Heart left ventricle (tissue), 16 donors: ENCODE measurements at regions not wholly inside any gene's neighbourhood (a gene's known extent, or its start where the extent isn't known, plus 50 kb on each side); places are given as distances from the start of the nearest gene placed in this dataset.

Source experiments
- ATAC-seq, 4 donors: fragments of 200-7000 bp; cut with Tn5 transposase; one replicate each; pipeline ENCODE4 v1.9.1; 2020 to 2022; ENCODE audit warnings: moderate library complexity in 4 of 4, mild to moderate bottlenecking in 3 of 4, moderate number of reproducible peaks in 1 of 4
- DNase-seq, 5 donors: peaks; one replicate each; pipeline ENCODE4 v3.0.0-alpha.2; 2020
- H3K27ac ChIP-seq, 12 donors: fragments of 200-600 bp; sonication (generic) in 4 of 12; one replicate each; pipeline versions ENCODE4 v1.5.0 to v1.8.0; 2016 to 2022; ENCODE audit warnings: mild to moderate bottlenecking in 2 of 12
- H3K27me3 ChIP-seq, 9 donors: fragments of 200-600 bp; sonication (generic) in 2 of 9; one replicate each; pipeline versions ENCODE4 v1.5.1 to v1.8.0; 2016 to 2022; ENCODE audit warnings: mild to moderate bottlenecking in 3 of 9
- H3K36me3 ChIP-seq, 9 donors: fragments of 200-600 bp; sonication (generic) in 2 of 9; one replicate each; pipeline versions ENCODE4 v1.5.0 to v1.8.0; 2018 to 2022; ENCODE audit warnings: mild to moderate bottlenecking in 2 of 9
- H3K4me1 ChIP-seq, 12 donors: fragments of 200-600 bp; sonication (generic) in 4 of 12; one replicate each; pipeline versions ENCODE4 v1.5.0 to v1.8.0; 2016 to 2022; ENCODE audit warnings: mild to moderate bottlenecking in 3 of 12
- H3K4me3 ChIP-seq, 12 donors: fragments of 200-600 bp; sonication (generic) in 4 of 12; one replicate each; pipeline versions ENCODE4 v1.5.0 to v1.8.0; 2017 to 2022; ENCODE audit warnings: mild to moderate bottlenecking in 9 of 12, moderate library complexity in 4 of 12
- H3K9me3 ChIP-seq, 12 donors: fragments of 200-600 bp; sonication (generic) in 4 of 12; one replicate each; pipeline versions ENCODE4 v1.5.0 to v1.8.0; 2016 to 2022; ENCODE audit warnings: mild to moderate bottlenecking in 1 of 12
- POLR2A ChIP-seq, 2 donors: fragments of 450-650 bp; IDR thresholded peaks; one replicate each; pipeline ENCODE4 v1.6.1; 2017; ENCODE audit warnings: antibody characterized with exemption in 2 of 2, mild to moderate bottlenecking in 2 of 2, moderate library complexity in 2 of 2
- WGBS, 4 donors: extraction: QIAGEN DNeasy Blood & Tissue Kit in 2 of 4; methylation state at CpG; one replicate each; pipeline versions ENCODE4 v1.1.5 to v1.1.7; 2013 to 2018; 5-methylcytosine and 5-hydroxymethylcytosine counted together
- intact Hi-C, 10 donors: fragments of 100-400 bp; cut with DNase I; formaldehyde crosslinking; loops; one replicate each; pipeline versions ENCODE4 v1.11.1 to v1.14.2; 2022
- TF ChIP-seq, protein P1 (sequence below), 12 donors: fragments of 200-600 bp; sonication (generic) in 4 of 12; IDR thresholded peaks; one replicate each; pipeline versions ENCODE4 v1.5.0 to v1.8.0; 2018 to 2022; ENCODE audit warnings: antibody characterized with exemption in 12 of 12, mild to moderate bottlenecking in 5 of 12
- donor health status: ischemic (EF 13 %, LVEDD 7.1; RV severe dilation, severe dysfunction).
- donor health status: healthy with polysubstance abuse.
- donor health status: DM: no; HTN: yes; CAD: no.
- donor health status: DM: no; HTN: no; CAD: no.
- donor health status: ischemic (EF 25% LVEDD 6.9; RV normal size, moderate dysfunction).
- donor health status: ischemic (EF 25% LVEDD 5.7; RV mildly dilated, moderate dysfunction).
- donor health status: healthy.
- donor health status: DM: yes; HTN: yes; CAD: no.
- donor health status: ischemic (EF 35%, LVEDD 5.7; RV mildly dilated, moderate dysfunction).
- donor health status: nonischemic (EF 11% LVEDD 7.7; RV severe dilation, severe dysfunction).
- donor health status: DM: yes; HTN: yes; CAD: no.
- donor health status: PGD.
- donor health status: ischemic (EF 29% LVEDD 5.4; RV normal size, mild dysfunction).
- donor health status: nonischemic (EF 23%, LVEDD 6.1; RV moderate dilation, normal function).

DNA sequence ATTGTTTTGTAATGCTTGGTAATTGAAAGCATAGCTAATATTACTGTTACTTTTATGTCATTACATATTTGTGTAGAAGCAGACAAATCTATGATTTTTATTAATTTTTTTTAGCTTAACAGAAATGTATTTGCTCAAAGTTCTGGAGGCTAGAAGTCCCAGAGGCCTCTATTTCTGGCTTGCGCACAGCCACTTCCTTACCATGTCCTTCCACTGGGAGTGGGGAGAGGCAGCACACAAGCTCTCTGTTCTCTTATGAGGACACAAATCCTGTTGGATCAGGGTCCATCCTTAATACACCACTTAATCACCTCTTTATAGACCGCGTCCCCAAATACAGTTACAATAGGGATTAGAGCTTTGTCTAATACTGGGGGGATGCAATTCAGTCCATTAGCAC is 1061.4 kb downstream of the OTOL1 start:
- Histone ChIP-seq H3K9me3 (no peaks in the 10 kb centered on the region), H3K4me3 (no peak overlapping the region), H3K27ac (no peak overlapping the region), H3K36me3 (no peaks in the 10 kb centered on the region), H3K27me3 (no peaks in the 10 kb centered on the region), H3K4me1 (no peaks in the 10 kb centered on the region)
- TF ChIP-seq POLR2A (IDR thresholded peaks at IDR 0.05), result no peak
- ATAC-seq (no peak), DNase-seq (no peak)
- WGBS, 4 donors, result 51 to 83% (median 75%) methylated on average over 3 of the region's 3 CpGs
- intact Hi-C loops, result no loop called here

DNA sequence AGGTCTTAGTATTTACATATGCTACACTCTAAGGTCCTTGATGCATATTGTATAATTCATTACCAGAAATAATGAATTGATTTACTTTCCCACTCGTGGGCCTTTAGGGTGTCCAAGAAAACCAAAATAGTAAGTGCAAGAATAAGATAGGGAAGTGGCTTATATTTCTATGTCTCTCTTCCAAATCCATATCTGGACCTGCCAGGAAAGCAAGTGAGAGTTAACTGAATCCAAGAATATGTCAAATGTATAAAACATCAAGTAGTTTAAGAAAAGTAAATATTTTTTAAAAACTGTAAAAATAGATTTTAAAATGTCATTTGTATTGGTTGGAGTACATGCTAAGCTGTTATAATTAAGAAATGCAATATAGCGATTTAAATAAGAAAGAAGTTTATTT is 1072.1 kb downstream of the OTOL1 start:
- no peaks in the 10 kb centered on the region for H3K4me1 ChIP-seq
- H3K9me3 ChIP-seq, result no peaks in the 10 kb centered on the region
- no peaks in the 10 kb centered on the region for H3K36me3 ChIP-seq
- ATAC-seq (no peak), DNase-seq (no peak)
- no peak overlapping the region for H3K4me3 ChIP-seq
- intact Hi-C loops, result no loop called here
- 52 to 59% (median 56%) methylated on average over 2 of the region's 2 CpGs for WGBS, 4 donors
- no peaks in the 10 kb centered on the region for H3K27me3 ChIP-seq
- no peak for TF ChIP-seq POLR2A (IDR thresholded peaks at IDR 0.05)
- TF ChIP-seq, protein P1, sequence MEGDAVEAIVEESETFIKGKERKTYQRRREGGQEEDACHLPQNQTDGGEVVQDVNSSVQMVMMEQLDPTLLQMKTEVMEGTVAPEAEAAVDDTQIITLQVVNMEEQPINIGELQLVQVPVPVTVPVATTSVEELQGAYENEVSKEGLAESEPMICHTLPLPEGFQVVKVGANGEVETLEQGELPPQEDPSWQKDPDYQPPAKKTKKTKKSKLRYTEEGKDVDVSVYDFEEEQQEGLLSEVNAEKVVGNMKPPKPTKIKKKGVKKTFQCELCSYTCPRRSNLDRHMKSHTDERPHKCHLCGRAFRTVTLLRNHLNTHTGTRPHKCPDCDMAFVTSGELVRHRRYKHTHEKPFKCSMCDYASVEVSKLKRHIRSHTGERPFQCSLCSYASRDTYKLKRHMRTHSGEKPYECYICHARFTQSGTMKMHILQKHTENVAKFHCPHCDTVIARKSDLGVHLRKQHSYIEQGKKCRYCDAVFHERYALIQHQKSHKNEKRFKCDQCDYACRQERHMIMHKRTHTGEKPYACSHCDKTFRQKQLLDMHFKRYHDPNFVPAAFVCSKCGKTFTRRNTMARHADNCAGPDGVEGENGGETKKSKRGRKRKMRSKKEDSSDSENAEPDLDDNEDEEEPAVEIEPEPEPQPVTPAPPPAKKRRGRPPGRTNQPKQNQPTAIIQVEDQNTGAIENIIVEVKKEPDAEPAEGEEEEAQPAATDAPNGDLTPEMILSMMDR (IDR thresholded peaks at IDR 0.05), result no peak
- H3K27ac ChIP-seq, result no peak overlapping the region

DNA sequence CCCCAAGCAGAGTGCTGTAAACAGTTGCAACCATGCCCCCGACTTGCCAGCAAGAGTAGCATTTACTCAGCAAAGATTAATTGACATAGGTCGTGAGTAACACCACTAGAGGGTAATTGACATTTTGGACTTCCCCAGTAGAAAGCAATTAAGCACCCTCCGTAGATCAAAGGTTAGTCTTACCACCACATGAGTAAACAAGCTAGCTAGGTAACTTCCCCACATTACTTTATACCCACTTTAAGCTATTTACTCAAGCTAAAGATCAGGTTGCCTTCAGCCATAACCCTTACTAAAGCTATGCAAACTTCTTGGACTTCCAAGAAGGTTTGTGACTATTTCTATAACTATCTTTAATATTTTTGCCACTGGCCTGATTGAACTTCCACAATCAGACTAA is 1072.7 kb downstream of the OTOL1 start:
- Histone ChIP-seq H3K9me3 (no peaks in the 10 kb centered on the region), H3K4me3 (no peak overlapping the region), H3K36me3 (no peaks in the 10 kb centered on the region), H3K27ac (no peak overlapping the region), H3K4me1 (no peaks in the 10 kb centered on the region), H3K27me3 (no peaks in the 10 kb centered on the region)
- TF ChIP-seq, protein P1 (IDR thresholded peaks at IDR 0.05), result no peak
- TF ChIP-seq POLR2A (IDR thresholded peaks at IDR 0.05), result no peak
- DNase-seq (no peak), ATAC-seq (no peak)
- intact Hi-C loops, result no loop called here
- 37 to 73% (median 68%) methylated on average over 3 of the region's 3 CpGs for WGBS, 4 donors

DNA sequence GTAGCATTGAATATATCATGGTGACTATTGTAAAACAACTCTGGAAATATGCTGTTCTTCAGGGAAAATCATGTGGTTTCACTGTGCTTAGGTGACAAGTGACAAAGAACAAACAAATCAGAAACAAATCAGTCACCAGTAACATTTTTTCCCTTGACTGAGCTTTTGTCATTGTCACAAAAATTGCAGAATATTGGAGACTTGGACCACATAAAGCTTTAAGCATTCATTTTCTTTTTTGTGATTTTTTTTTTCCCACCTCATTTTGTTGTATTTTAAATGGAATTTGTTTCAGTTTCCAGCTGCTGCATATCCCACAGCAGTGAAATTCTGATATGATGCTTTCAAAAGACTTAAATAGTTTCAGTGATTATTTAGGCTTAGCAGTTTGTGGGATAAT is 1088.4 kb downstream of the OTOL1 start:
- intact Hi-C loops, result loop anchor here in 1 of 10 donors (5.0 kb wide), 1 partner anchor 182 kb away; no protein-coding TSS in a partner anchor
- Histone ChIP-seq H3K9me3 (no peaks in the 10 kb centered on the region), H3K4me3 (no peak overlapping the region), H3K27me3 (no peaks in the 10 kb centered on the region), H3K36me3 (no peaks in the 10 kb centered on the region), H3K27ac (no peak overlapping the region), H3K4me1 (no peaks in the 10 kb centered on the region)
- TF ChIP-seq POLR2A (IDR thresholded peaks at IDR 0.05), result no peak
- TF ChIP-seq, protein P1 (IDR thresholded peaks at IDR 0.05), result no peak
- ATAC-seq (no peak), DNase-seq (no peak)

DNA sequence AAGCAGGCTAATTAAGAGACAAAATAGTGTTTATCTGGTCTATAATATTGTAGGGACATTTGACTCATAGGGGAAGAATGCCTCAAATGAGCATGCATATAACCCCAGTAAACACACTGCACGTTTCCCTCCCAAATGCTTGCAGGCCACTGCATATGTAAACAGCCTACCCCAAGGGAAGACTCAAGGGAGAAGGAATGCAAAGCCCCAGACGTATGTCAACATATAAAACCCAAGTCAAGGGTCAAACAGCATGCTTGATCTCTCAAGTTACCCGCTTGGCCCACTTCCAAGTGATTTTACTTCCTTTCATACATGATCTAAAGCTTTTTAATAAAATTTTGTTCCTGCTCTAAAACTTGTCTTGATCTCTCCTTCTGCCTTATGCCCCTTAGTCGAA is 1090.0 kb downstream of the OTOL1 start:
- Histone ChIP-seq H3K4me3 (no peak overlapping the region), H3K9me3 (no peaks in the 10 kb centered on the region), H3K4me1 (no peaks in the 10 kb centered on the region), H3K27ac (no peak overlapping the region), H3K36me3 (no peaks in the 10 kb centered on the region), H3K27me3 (no peaks in the 10 kb centered on the region)
- WGBS, 4 donors, result 66 to 73% (median 71%) methylated on average over 4 of the region's 4 CpGs
- TF ChIP-seq POLR2A (IDR thresholded peaks at IDR 0.05), result no peak
- TF ChIP-seq, protein P1 (IDR thresholded peaks at IDR 0.05), result no peak
- intact Hi-C loops, result loop anchor here in 1 of 10 donors (5.0 kb wide), 1 partner anchor 181 kb away; no protein-coding TSS in a partner anchor
- no peak for DNase-seq
- ATAC-seq, result no peak
